ENCODE measurements at regions not wholly inside any gene's neighbourhood (a gene's known extent, or its start where the extent isn't known, plus 50 kb on each side); places are given as distances from the start of the nearest gene placed in this dataset.

DNA sequence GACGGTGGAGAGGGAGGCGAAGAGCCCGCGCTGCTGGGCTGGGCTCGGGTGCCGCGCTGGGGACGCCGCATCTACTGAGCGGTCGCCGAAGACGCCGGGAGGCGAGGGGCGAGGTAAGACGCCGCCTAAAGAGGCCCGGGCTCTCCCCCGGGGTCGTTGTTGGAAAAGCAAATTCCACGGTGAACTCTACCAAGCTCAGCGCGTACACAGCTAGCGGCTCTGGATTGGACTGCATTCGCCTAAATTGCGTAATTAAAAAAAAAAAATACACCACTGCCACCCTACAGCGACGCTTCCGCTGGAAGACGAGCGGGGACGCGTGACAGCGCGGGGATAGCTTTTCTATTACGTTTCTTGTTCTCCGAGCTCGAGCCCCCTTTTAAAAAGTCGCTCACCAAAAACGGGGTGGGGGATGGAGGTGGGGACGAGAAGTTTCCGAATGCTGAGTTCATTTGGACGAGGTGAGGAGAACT, 92.0 kb upstream of the PRDM1 start:
- 2 to 3% (median 2%) methylated on average over 44 of the region's 44 CpGs for WGBS, 3 donors
- H3K4me3 ChIP-seq: peak overlapping the region; percentile 75
- H3K27me3 ChIP-seq (ENCODE audit: insufficient read depth in 3 of 3, low read length in 2 of 3): peaks cover 5 to 84% (median 13%) of the 10 kb centered on the region in 3 donors
- TF ChIP-seq, protein P1, sequence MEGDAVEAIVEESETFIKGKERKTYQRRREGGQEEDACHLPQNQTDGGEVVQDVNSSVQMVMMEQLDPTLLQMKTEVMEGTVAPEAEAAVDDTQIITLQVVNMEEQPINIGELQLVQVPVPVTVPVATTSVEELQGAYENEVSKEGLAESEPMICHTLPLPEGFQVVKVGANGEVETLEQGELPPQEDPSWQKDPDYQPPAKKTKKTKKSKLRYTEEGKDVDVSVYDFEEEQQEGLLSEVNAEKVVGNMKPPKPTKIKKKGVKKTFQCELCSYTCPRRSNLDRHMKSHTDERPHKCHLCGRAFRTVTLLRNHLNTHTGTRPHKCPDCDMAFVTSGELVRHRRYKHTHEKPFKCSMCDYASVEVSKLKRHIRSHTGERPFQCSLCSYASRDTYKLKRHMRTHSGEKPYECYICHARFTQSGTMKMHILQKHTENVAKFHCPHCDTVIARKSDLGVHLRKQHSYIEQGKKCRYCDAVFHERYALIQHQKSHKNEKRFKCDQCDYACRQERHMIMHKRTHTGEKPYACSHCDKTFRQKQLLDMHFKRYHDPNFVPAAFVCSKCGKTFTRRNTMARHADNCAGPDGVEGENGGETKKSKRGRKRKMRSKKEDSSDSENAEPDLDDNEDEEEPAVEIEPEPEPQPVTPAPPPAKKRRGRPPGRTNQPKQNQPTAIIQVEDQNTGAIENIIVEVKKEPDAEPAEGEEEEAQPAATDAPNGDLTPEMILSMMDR (IDR thresholded peaks at IDR 0.05): no peak
- intact Hi-C loops (cut with DNase I): loop anchor here in 1 of 2 donors (5.0 to 10.0 kb wide), 3 partner anchors 98 to 262 kb away; no protein-coding TSS in a partner anchor
- DNase-seq: peak; percentile 22 to 64
- ATAC-seq: peak; percentile 25 to 60 (median 44)
- no peaks in the 10 kb centered on the region for H3K36me3 ChIP-seq (ENCODE audit: insufficient read depth in 1 of 2, low read depth in 1 of 2)
- H3K9me3 ChIP-seq: no peaks in the 10 kb centered on the region
- peak overlapping the region; percentile 69 for H3K27ac ChIP-seq
- H3K4me1 ChIP-seq: peaks cover 18% of the 10 kb centered on the region

DNA sequence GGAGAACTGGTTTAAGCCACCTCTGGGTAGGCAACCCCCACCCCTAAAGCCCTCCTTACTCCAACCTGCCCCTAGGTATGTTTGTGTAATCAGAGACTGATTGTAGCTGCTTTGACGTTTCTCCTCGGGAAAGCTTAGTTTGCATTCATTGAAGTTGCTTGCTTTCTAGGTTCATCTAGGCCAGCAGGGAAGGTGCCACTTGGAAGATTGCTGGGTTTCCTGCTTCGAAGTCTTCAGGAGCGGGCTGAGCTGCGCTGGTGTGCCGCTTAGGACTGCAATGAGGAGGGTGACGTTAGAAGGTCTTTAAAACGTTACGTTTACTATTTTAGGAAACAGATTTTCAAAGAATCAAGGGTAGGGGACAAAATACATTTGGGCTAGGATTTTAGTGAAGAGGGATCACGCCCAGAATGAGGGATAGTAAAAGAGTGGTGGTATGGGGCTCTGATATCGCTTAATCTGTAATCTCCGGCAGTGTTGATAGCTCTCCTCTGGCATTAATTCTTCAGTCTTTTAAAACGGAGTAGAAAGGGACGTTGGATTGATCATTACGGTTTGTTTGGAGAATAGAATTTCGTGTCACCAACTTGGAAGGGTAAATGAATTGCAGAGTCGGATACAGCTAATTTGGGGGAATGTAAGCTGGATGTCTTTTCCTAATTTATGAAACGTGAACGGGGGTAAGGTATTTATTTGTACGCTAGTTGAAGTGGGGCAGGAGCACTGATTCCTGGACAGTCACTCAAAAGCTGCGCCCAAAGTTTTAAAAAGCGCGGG, 92.6 kb upstream of the PRDM1 start:
- Histone ChIP-seq H3K27ac (peak overlapping the region; percentile 69), H3K27me3 (ENCODE audit: insufficient read depth in 3 of 3, low read length in 2 of 3) (peaks cover 4 to 86% (median 13%) of the 10 kb centered on the region in 3 donors), H3K36me3 (ENCODE audit: insufficient read depth in 1 of 2, low read depth in 1 of 2) (no peaks in the 10 kb centered on the region), H3K4me3 (peak overlapping the region; percentile 75), H3K9me3 (no peaks in the 10 kb centered on the region), H3K4me1 (peaks cover 18% of the 10 kb centered on the region)
- intact Hi-C loops (cut with DNase I): loop anchor here in 1 of 2 donors (5.0 to 10.0 kb wide), 3 partner anchors 99 to 261 kb away; no protein-coding TSS in a partner anchor
- DNase-seq (no peak), ATAC-seq (no peak)
- 20 to 24% (median 22%) methylated on average over 23 of the region's 23 CpGs for WGBS, 3 donors
- TF ChIP-seq, protein P1 (IDR thresholded peaks at IDR 0.05): no peak

DNA sequence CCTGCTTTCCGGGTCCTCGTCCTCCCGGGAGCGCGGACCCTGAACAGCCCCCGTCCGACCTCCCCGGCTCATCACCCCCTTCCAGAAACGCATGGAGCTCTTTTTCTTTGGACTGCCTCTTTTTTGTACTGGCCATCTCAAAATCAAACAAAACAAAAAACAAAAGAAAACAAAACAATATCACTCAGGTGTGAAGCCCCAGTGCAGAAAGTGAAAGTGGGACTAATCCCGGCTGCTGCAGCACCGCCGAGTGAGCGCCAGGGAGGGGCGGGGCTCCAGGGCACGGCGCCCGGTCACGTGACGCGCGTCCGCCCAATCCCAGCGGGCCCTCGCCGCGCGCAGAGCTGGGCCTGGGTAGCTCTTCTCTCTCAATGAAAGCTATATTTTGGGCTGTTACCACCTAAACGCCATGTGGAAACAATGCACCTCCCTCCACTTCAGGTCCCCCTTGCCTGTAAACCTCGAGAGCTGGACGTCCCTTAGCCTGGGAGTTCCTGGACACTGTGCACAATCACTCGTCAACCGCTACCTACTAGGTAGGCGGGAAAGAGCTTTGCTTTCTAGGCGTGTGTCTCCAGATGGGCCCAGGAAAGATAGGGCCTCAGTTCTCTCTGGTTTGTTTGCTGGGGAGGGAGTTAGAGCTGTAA, 93.7 kb upstream of the PRDM1 start:
- H3K4me1 ChIP-seq: peaks cover 18% of the 10 kb centered on the region
- H3K27ac ChIP-seq: no peak overlapping the region
- peaks cover 0 to 80% (median 13%) of the 10 kb centered on the region in 3 donors for H3K27me3 ChIP-seq (ENCODE audit: insufficient read depth in 3 of 3, low read length in 2 of 3)
- no peaks in the 10 kb centered on the region for H3K36me3 ChIP-seq (ENCODE audit: insufficient read depth in 1 of 2, low read depth in 1 of 2)
- ATAC-seq: peak; percentile 88 to 95 (median 93)
- no peaks in the 10 kb centered on the region for H3K9me3 ChIP-seq
- WGBS, 3 donors: 2 to 3% (median 2%) methylated on average over 34 of the region's 34 CpGs
- intact Hi-C loops (cut with DNase I): loop anchor here in 1 of 2 donors (5.0 to 10.0 kb wide), 3 partner anchors 100 to 260 kb away; no protein-coding TSS in a partner anchor
- H3K4me3 ChIP-seq: peak overlapping the region; percentile 75
- peak; percentile 78 to 89 for DNase-seq
- TF ChIP-seq, protein P1 (IDR thresholded peaks at IDR 0.05): no peak

DNA sequence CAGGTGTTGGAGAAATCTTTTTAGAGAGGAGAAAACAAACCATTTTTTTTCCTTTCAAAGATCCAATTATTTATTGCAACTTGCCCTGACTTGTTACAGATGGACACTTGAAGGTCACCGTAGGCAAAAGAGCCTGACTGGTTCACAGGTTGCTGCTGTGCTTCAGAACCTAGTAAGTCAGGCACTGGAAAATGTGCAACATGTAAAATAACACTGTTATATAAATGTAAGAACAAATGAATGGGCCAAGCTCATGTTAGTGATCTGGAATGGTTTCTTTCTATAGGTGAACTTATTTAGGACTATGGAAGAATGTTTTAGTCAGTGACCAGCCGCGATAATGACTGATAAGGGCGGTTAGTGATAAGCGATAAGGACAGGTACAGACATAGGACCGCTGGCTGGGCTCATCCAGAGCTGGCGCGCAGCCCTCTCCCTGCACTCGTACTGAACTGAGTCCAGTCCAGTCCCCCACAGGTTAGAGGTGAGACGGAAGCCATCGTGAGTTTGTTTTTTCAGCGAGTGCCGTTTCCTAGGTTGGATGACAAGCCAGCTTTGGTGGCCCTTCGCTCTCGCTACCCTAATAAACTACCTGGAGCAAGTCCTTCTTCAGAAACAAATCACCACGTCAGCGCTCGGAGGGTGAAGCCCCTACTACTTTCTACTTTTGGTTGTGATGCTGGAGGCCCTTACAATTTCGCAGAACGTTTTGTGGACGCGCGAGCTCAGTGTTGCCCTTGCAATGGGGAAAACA, 94.4 kb upstream of the PRDM1 start:
- Histone ChIP-seq H3K4me1 (peaks cover 18% of the 10 kb centered on the region), H3K27ac (no peak overlapping the region), H3K27me3 (ENCODE audit: insufficient read depth in 3 of 3, low read length in 2 of 3) (peaks cover 0 to 73% (median 13%) of the 10 kb centered on the region in 3 donors), H3K36me3 (ENCODE audit: insufficient read depth in 1 of 2, low read depth in 1 of 2) (no peaks in the 10 kb centered on the region), H3K9me3 (no peaks in the 10 kb centered on the region), H3K4me3 (peak overlapping the region; percentile 75)
- DNase-seq (no peak), ATAC-seq (no peak)
- intact Hi-C loops (cut with DNase I): loop anchor here in 1 of 2 donors (5.0 to 10.0 kb wide), 3 partner anchors 101 to 259 kb away; no protein-coding TSS in a partner anchor
- 8 to 10% (median 8%) methylated on average over 23 of the region's 23 CpGs for WGBS, 3 donors
- TF ChIP-seq, protein P1 (IDR thresholded peaks at IDR 0.05): no peak

Measured in psoas muscle (tissue), 7 donors.